HEK293T (cell line): ENCODE measurements at regions not wholly inside any gene's neighbourhood (a gene's known extent, or its start where the extent isn't known, plus 50 kb on each side); places are given as distances from the start of the nearest gene placed in this dataset.

Experiments used
- FOXA1 ChIP-seq: fragments of 450-650 bp; IDR thresholded peaks from 2 replicates; pipeline ENCODE4 v1.6.1; 2016; ENCODE audit warnings: mild to moderate bottlenecking
- FOXK2 ChIP-seq: fragments of 450-650 bp; IDR thresholded peaks from 2 replicates; pipeline ENCODE4 v1.6.1; 2016; ENCODE audit warnings: mild to moderate bottlenecking
- SP1 ChIP-seq: fragments of 450-650 bp; IDR thresholded peaks from 2 replicates; pipeline ENCODE4 v1.6.1; 2017
- TARDBP ChIP-seq: fragments of 450-650 bp; IDR thresholded peaks from 2 replicates; pipeline ENCODE4 v1.6.1; 2016
- ZNF384 ChIP-seq: fragments of 450-650 bp; IDR thresholded peaks from 2 replicates; pipeline ENCODE4 v1.6.1; 2016
- TF ChIP-seq, protein P1 (sequence below): fragments of 450-650 bp; IDR thresholded peaks from 2 replicates; pipeline ENCODE4 v1.6.1; 2016

DNA sequence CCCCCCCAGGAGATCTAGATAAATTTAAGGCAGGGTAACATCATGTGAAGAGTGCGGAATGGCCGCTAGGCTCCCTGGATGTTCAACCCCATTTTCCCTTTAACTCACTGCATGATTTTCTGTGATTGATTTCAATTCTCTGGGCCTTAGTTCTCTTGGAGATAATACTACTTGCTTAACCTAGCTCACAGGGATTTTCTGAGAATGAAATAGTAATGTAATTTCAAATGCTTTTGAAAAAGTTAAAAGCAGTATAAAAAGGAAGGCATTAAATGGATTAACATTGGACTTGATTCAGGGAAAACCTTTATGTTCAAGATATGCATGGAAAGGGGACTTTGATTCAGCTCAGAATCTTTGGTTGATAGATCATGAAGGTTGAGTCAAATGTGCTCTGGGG, 90.9 kb downstream of the KIF4B start:
- no peak for TF ChIP-seq FOXA1
- no peak for TF ChIP-seq ZNF384
- no peak for TF ChIP-seq TARDBP
- no peak for TF ChIP-seq SP1
- TF ChIP-seq FOXK2 = no peak
- TF ChIP-seq, protein P1, sequence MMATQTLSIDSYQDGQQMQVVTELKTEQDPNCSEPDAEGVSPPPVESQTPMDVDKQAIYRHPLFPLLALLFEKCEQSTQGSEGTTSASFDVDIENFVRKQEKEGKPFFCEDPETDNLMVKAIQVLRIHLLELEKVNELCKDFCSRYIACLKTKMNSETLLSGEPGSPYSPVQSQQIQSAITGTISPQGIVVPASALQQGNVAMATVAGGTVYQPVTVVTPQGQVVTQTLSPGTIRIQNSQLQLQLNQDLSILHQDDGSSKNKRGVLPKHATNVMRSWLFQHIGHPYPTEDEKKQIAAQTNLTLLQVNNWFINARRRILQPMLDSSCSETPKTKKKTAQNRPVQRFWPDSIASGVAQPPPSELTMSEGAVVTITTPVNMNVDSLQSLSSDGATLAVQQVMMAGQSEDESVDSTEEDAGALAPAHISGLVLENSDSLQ = no peak
